CD14-positive monocyte (primary cell): ENCODE measurements at regions not wholly inside any gene's neighbourhood (a gene's known extent, or its start where the extent isn't known, plus 50 kb on each side); places are given as distances from the start of the nearest gene placed in this dataset.

ENCODE experiments used
- DNase-seq, 3 donors: peaks; one replicate each; pipeline ENCODE4 v3.0.0-alpha.2; 2011 to 2022
- H2AFZ ChIP-seq: 2 replicates; pipeline ENCODE4 v1.6.0; 2012; ENCODE audit warnings: mild to moderate bottlenecking, low read depth, low read length, inconsistent platforms; ENCODE audit not compliant: insufficient read depth, poor library complexity, severe bottlenecking
- H3K27ac ChIP-seq, 2 donors: 1 replicate in 1 of 2; 2 replicates in 1 of 2; pipeline ENCODE4 v1.5.1; 2012 to 2013; ENCODE audit warnings: low read length in 2 of 2, control low read depth in 1 of 2, inconsistent platforms in 1 of 2, low read depth in 1 of 2, mild to moderate bottlenecking in 1 of 2
- H3K27me3 ChIP-seq, 2 donors: one replicate each; pipeline versions ENCODE4 v1.6.0 to v1.6.1; 2011 to 2013; ENCODE audit warnings: low read length in 2 of 2; ENCODE audit not compliant: control insufficient read depth in 2 of 2, insufficient read depth in 2 of 2
- H3K36me3 ChIP-seq, 2 donors: replicated peaks in 1 of 2; 1 replicate in 1 of 2; 2 replicates in 1 of 2; pipeline versions ENCODE4 v1.5.1 to v1.6.1; 2012 to 2013; ENCODE audit warnings: low read length in 2 of 2, control low read depth in 1 of 2, inconsistent platforms in 1 of 2, mild to moderate bottlenecking in 1 of 2; ENCODE audit not compliant: insufficient read depth in 2 of 2, control insufficient read depth in 1 of 2
- H3K4me1 ChIP-seq, 2 donors: 1 replicate in 1 of 2; 2 replicates in 1 of 2; pipeline versions ENCODE4 v1.5.1 to v1.6.1; 2012 to 2013; ENCODE audit warnings: low read length in 2 of 2, control low read depth in 1 of 2, inconsistent platforms in 1 of 2, mild to moderate bottlenecking in 1 of 2, moderate library complexity in 1 of 2; ENCODE audit not compliant: insufficient read depth in 2 of 2, control insufficient read depth in 1 of 2
- H3K4me2 ChIP-seq: replicated peaks from 2 replicates; pipeline ENCODE3; 2012; ENCODE audit warnings: low read length, moderate library complexity, mild to moderate bottlenecking; ENCODE audit not compliant: poor library complexity, severe bottlenecking; ENCODE audit errors: extremely low read depth
- H3K4me3 ChIP-seq, 3 experiments: fragments of 200-600 bp in 1 of 3; sonication (generic) in 1 of 3; replicated peaks in 1 of 3; 1 replicate in 2 of 3; 2 replicates in 1 of 3; pipeline ENCODE4 v1.5.1; 2011 to 2013; ENCODE audit warnings: low read length in 3 of 3, mild to moderate bottlenecking in 3 of 3, control low read depth in 2 of 3, low read depth in 2 of 3, inconsistent platforms in 1 of 3, moderate library complexity in 1 of 3
- H3K79me2 ChIP-seq: 2 replicates; pipeline ENCODE4 v1.6.0; 2012; ENCODE audit warnings: mild to moderate bottlenecking, control low read depth, inconsistent platforms, low read length, moderate library complexity; ENCODE audit not compliant: insufficient read depth
- H3K9ac ChIP-seq: 2 replicates; pipeline ENCODE4 v1.6.0; 2017; ENCODE audit warnings: low read length, mild to moderate bottlenecking; ENCODE audit not compliant: insufficient read depth, poor library complexity, severe bottlenecking
- H3K9me3 ChIP-seq, 2 donors: replicated peaks in 1 of 2; 1 replicate in 1 of 2; 2 replicates in 1 of 2; pipeline versions ENCODE4 v1.5.1 to v1.6.1; 2012 to 2013; ENCODE audit warnings: low read length in 2 of 2, control low read depth in 1 of 2; ENCODE audit not compliant: control insufficient read depth in 1 of 2, insufficient read depth in 1 of 2
- H4K20me1 ChIP-seq: 2 replicates; pipeline ENCODE4 v1.6.0; 2012; ENCODE audit warnings: mild to moderate bottlenecking, low read length, control low read depth, moderate library complexity; ENCODE audit not compliant: insufficient read depth
- H3K27ac Mint-ChIP-seq, 7 donors: one replicate each; pipeline ENCODE4 v1.8.0; 2020; ENCODE audit warnings: mild to moderate bottlenecking in 7 of 7, mixed read lengths in 7 of 7, moderate library complexity in 6 of 7, inconsistent platforms in 2 of 7
- H3K27me3 Mint-ChIP-seq, 3 donors: one replicate each; pipeline ENCODE4 v1.8.0; 2021 to 2022; ENCODE audit warnings: low read depth in 3 of 3, mild to moderate bottlenecking in 3 of 3, mixed read lengths in 3 of 3, moderate library complexity in 3 of 3, inconsistent platforms in 1 of 3
- H3K36me3 Mint-ChIP-seq, 2 donors: one replicate each; pipeline ENCODE4 v1.8.0; 2020; ENCODE audit warnings: mixed read lengths in 2 of 2, inconsistent platforms in 1 of 2, mild to moderate bottlenecking in 1 of 2
- H3K4me1 Mint-ChIP-seq: one replicate; pipeline ENCODE4 v1.8.0; 2020; ENCODE audit warnings: mild to moderate bottlenecking, mixed read lengths
- H3K4me3 Mint-ChIP-seq, 2 donors: one replicate each; pipeline ENCODE4 v1.8.0; 2020; ENCODE audit warnings: mild to moderate bottlenecking in 2 of 2, mixed read lengths in 2 of 2, moderate library complexity in 1 of 2
- H3K9me3 Mint-ChIP-seq, 7 donors: one replicate each; pipeline ENCODE4 v1.8.0; 2020 to 2022; ENCODE audit warnings: mixed read lengths in 7 of 7, mild to moderate bottlenecking in 6 of 7, moderate library complexity in 6 of 7, inconsistent platforms in 2 of 7
- WGBS: methylation state at CpG from one replicate; pipeline ENCODE4 v1.1.5; 2013; ENCODE audit warnings: missing lambda C conversion rate; ENCODE audit not compliant: insufficient coverage; 5-methylcytosine and 5-hydroxymethylcytosine counted together
- intact Hi-C, 2 donors: fragments of 100-400 bp; cut with micrococcal nuclease; formaldehyde crosslinking; loops; one replicate each; pipeline versions ENCODE4 v1.15.0 to v1.15.1; 2023
- TF ChIP-seq, protein P1 (sequence below): fragments of 200-600 bp; IDR thresholded peaks from one replicate; pipeline ENCODE4 v1.8.0; 2022; ENCODE audit warnings: antibody characterized with exemption, mild to moderate bottlenecking

DNA sequence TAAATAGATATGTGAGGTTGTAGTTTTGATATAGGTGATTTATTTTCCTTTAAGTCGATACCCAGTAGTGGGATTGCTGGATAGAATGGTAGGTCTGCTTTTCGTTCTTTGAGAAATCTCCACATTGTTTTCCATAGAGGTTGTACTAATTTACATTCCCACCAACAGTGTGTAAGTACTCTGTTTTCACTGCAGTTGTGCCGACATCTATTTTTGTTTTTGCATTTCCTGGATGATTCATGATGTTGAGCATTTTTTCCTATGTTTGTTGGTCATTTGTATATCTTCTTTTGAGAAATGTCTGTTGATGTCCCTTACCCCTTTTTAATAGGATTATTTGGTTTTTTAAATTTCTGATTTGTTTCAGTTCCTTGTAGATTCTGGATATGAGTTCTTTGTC lies 120.7 kb downstream of the NAA11 start:
- Mint-ChIP-seq H3K9me3 (peaks cover 1 to 13% (median 8%) of the 10 kb centered on the region in 7 donors), H3K4me3 (no peak overlapping the region), H3K36me3 (no peaks in the 10 kb centered on the region), H3K27ac (no peak overlapping the region), H3K27me3 (no peaks in the 10 kb centered on the region), H3K4me1 (peaks cover 5% of the 10 kb centered on the region)
- intact Hi-C loops: no loop called here
- Histone ChIP-seq H3K79me2 (no peaks in the 10 kb centered on the region), H3K4me3 (no peak overlapping the region), H3K27me3 (no peaks in the 10 kb centered on the region), H2AFZ (no peak overlapping the region), H3K36me3 (no peaks in the 10 kb centered on the region), H3K4me2 (no peak overlapping the region), H3K27ac (no peak overlapping the region), H3K4me1 (no peaks in the 10 kb centered on the region), H4K20me1 (no peaks in the 10 kb centered on the region), H3K9me3 (peaks cover 0 to 8% of the 10 kb centered on the region in 2 donors), H3K9ac (no peak overlapping the region)
- TF ChIP-seq, protein P1, sequence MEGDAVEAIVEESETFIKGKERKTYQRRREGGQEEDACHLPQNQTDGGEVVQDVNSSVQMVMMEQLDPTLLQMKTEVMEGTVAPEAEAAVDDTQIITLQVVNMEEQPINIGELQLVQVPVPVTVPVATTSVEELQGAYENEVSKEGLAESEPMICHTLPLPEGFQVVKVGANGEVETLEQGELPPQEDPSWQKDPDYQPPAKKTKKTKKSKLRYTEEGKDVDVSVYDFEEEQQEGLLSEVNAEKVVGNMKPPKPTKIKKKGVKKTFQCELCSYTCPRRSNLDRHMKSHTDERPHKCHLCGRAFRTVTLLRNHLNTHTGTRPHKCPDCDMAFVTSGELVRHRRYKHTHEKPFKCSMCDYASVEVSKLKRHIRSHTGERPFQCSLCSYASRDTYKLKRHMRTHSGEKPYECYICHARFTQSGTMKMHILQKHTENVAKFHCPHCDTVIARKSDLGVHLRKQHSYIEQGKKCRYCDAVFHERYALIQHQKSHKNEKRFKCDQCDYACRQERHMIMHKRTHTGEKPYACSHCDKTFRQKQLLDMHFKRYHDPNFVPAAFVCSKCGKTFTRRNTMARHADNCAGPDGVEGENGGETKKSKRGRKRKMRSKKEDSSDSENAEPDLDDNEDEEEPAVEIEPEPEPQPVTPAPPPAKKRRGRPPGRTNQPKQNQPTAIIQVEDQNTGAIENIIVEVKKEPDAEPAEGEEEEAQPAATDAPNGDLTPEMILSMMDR: no peak
- WGBS: no CpG with 5 or more reads among the region's 3 CpGs
- DNase-seq: no peak

DNA sequence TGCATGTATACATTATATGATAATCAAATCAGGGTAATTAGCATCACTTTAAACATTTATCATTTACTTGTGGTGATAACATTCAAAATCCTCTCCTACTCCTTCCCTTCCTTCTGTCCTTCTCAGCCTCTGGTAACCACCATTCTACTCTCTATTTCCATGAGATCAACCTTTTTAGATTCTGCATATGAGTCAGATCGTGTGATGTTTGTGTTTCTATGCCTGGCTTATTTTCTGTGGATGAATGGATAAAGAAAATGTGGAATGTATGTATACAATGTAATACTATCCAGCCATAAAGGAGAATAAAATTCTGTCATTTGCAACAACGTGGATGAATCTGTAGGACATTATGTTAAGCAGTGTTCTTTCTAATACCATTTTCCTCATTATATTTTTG lies 123.9 kb downstream of the NAA11 start:
- TF ChIP-seq, protein P1: no peak
- H3K9ac ChIP-seq: no peak overlapping the region
- no peak overlapping the region for H3K27ac Mint-ChIP-seq
- H3K4me1 ChIP-seq: no peaks in the 10 kb centered on the region
- no peaks in the 10 kb centered on the region for H3K4me1 Mint-ChIP-seq
- DNase-seq: no peak
- no peaks in the 10 kb centered on the region for H4K20me1 ChIP-seq
- WGBS: no CpG with 5 or more reads among the region's 2 CpGs
- no peaks in the 10 kb centered on the region for H3K27me3 Mint-ChIP-seq
- no peak overlapping the region for H3K4me3 Mint-ChIP-seq
- H3K27me3 ChIP-seq: no peaks in the 10 kb centered on the region
- no peaks in the 10 kb centered on the region for H3K36me3 Mint-ChIP-seq
- H3K27ac ChIP-seq: no peak overlapping the region
- H3K4me2 ChIP-seq: no peak overlapping the region
- no peaks in the 10 kb centered on the region for H3K36me3 ChIP-seq
- H3K9me3 ChIP-seq: peaks cover 0 to 7% of the 10 kb centered on the region in 2 donors
- intact Hi-C loops: no loop called here
- peaks cover 0 to 10% (median 4%) of the 10 kb centered on the region in 7 donors for H3K9me3 Mint-ChIP-seq
- H3K79me2 ChIP-seq: no peaks in the 10 kb centered on the region
- H3K4me3 ChIP-seq: no peak overlapping the region
- no peak overlapping the region for H2AFZ ChIP-seq
